Trophoblast cell (in vitro differentiated cells and primary cell): ENCODE measurements at regions not wholly inside any gene's neighbourhood (a gene's known extent, or its start where the extent isn't known, plus 50 kb on each side); places are given as distances from the start of the nearest gene placed in this dataset.

Source experiments
- DNase-seq, 2 donors: peaks; one replicate each; pipeline ENCODE4 v3.0.0-alpha.2; 2016
- H2AFZ ChIP-seq: 2 replicates; pipeline ENCODE4 v1.6.1; 2013; ENCODE audit warnings: low read length, moderate library complexity, mild to moderate bottlenecking; ENCODE audit not compliant: insufficient read depth, poor library complexity
- H2AK5ac ChIP-seq: 2 replicates; pipeline ENCODE4 v1.6.1; 2013; ENCODE audit warnings: mild to moderate bottlenecking, low read length
- H2BK120ac ChIP-seq: 2 replicates; pipeline ENCODE4 v1.6.1; 2013; ENCODE audit warnings: low read length, mild to moderate bottlenecking, moderate library complexity; ENCODE audit not compliant: insufficient read depth, poor library complexity
- H2BK12ac ChIP-seq: 2 replicates; pipeline ENCODE4 v1.6.1; 2013; ENCODE audit warnings: mild to moderate bottlenecking, low read length, moderate library complexity
- H2BK5ac ChIP-seq: 2 replicates; pipeline ENCODE4 v1.6.1; 2013; ENCODE audit warnings: low read length, low read depth, moderate library complexity, mild to moderate bottlenecking; ENCODE audit not compliant: poor library complexity
- H3K14ac ChIP-seq: 2 replicates; pipeline ENCODE4 v1.6.1; 2013; ENCODE audit warnings: mild to moderate bottlenecking, low read length
- H3K18ac ChIP-seq: 2 replicates; pipeline ENCODE4 v1.6.1; 2013; ENCODE audit warnings: mild to moderate bottlenecking, low read length
- H3K23ac ChIP-seq: 2 replicates; pipeline ENCODE4 v1.6.1; 2013; ENCODE audit warnings: low read length
- H3K27ac ChIP-seq: 2 replicates; pipeline ENCODE4 v1.5.1; 2013; ENCODE audit warnings: low read depth, mild to moderate bottlenecking, inconsistent platforms, low read length, moderate library complexity
- H3K27me3 ChIP-seq: 2 replicates; pipeline ENCODE4 v1.6.1; 2013; ENCODE audit warnings: inconsistent platforms, mild to moderate bottlenecking, low read length, moderate library complexity; ENCODE audit not compliant: insufficient read depth
- H3K36me3 ChIP-seq, 2 experiments: 1 replicate in 1 of 2; 2 replicates in 1 of 2; pipeline ENCODE4 v1.6.1; 2013; ENCODE audit warnings: low read length in 2 of 2, mild to moderate bottlenecking in 2 of 2, moderate library complexity in 1 of 2; ENCODE audit not compliant: insufficient read depth in 2 of 2, control insufficient read depth in 1 of 2
- H3K4ac ChIP-seq: 2 replicates; pipeline ENCODE4 v1.6.1; 2013; ENCODE audit warnings: low read depth, mild to moderate bottlenecking, low read length, moderate library complexity
- H3K4me1 ChIP-seq, 2 experiments: 1 replicate in 1 of 2; 2 replicates in 1 of 2; pipeline ENCODE4 v1.6.1; 2013; ENCODE audit warnings: low read length in 2 of 2, mild to moderate bottlenecking in 2 of 2, moderate library complexity in 1 of 2; ENCODE audit not compliant: insufficient read depth in 2 of 2, control insufficient read depth in 1 of 2
- H3K4me2 ChIP-seq: 2 replicates; pipeline ENCODE4 v1.6.1; 2013; ENCODE audit warnings: inconsistent platforms, mild to moderate bottlenecking, low read length, moderate library complexity
- H3K4me3 ChIP-seq: 2 replicates; pipeline ENCODE4 v1.5.1; 2013; ENCODE audit warnings: mild to moderate bottlenecking, low read depth, low read length, inconsistent platforms
- H3K79me1 ChIP-seq: one replicate; pipeline ENCODE4 v1.6.1; 2013; ENCODE audit warnings: low read length
- H3K79me2 ChIP-seq: 2 replicates; pipeline ENCODE4 v1.6.1; 2013; ENCODE audit warnings: low read length, mild to moderate bottlenecking; ENCODE audit not compliant: control insufficient read depth, insufficient read depth, poor library complexity
- H3K9ac ChIP-seq: 2 replicates; pipeline ENCODE4 v1.6.1; 2013; ENCODE audit warnings: mild to moderate bottlenecking, low read length
- H3K9me3 ChIP-seq: 2 replicates; pipeline ENCODE4 v1.6.1; 2013; ENCODE audit warnings: low read depth, mild to moderate bottlenecking, control low read depth, inconsistent platforms, low read length; ENCODE audit not compliant: insufficient read depth
- H4K12ac ChIP-seq: 2 replicates; pipeline ENCODE4 v1.6.1; 2013; ENCODE audit warnings: low read depth, mild to moderate bottlenecking, low read length, moderate library complexity
- H4K8ac ChIP-seq: 2 replicates; pipeline ENCODE4 v1.6.1; 2013; ENCODE audit warnings: low read depth, mild to moderate bottlenecking, low read length, moderate library complexity
- H4K91ac ChIP-seq: one replicate; pipeline ENCODE4 v1.6.1; 2013; ENCODE audit warnings: low read depth, mild to moderate bottlenecking, low read length, moderate library complexity
- whole genome bisulfite sequencing: extraction: QIAGEN DNeasy Blood & Tissue Kit; methylation state at CpG from one replicate; pipeline ENCODE4 v1.1.7; 2013; ENCODE audit warnings: missing lambda C conversion rate; ENCODE audit not compliant: insufficient read length, insufficient coverage; ENCODE audit errors: extremely low coverage; 5-methylcytosine and 5-hydroxymethylcytosine counted together

GRCh38 chr10:90328896-90329295, 528.9 kb downstream of the HTR7 start:
- Histone ChIP-seq H2AFZ (no peak overlapping the region), H4K12ac (no peak overlapping the region), H3K4me1 (no peaks in the 10 kb centered on the region), H3K79me2 (no peaks in the 10 kb centered on the region), H3K18ac (no peak overlapping the region), H3K4me3 (no peak overlapping the region), H3K9ac (no peak overlapping the region), H3K4ac (no peak overlapping the region), H3K9me3 (no peaks in the 10 kb centered on the region), H2BK120ac (no peak overlapping the region), H3K79me1 (no peaks in the 10 kb centered on the region), H3K4me2 (no peak overlapping the region), H3K27me3 (no peaks in the 10 kb centered on the region), H4K91ac (no peak overlapping the region), H3K36me3 (no peaks in the 10 kb centered on the region), H3K27ac (no peak overlapping the region), H2BK5ac (no peak overlapping the region), H4K8ac (no peak overlapping the region), H2AK5ac (no peak overlapping the region), H3K14ac (no peak overlapping the region), H3K23ac (no peak overlapping the region), H2BK12ac (no peak overlapping the region)
- WGBS: no CpG with 5 or more reads among the region's 1 CpG
- DNase-seq: no peak

- Histone ChIP-seq H3K4me2 (no peak overlapping the region), H3K14ac (no peak overlapping the region), H3K79me1 (no peaks in the 10 kb centered on the region), H2BK120ac (no peak overlapping the region), H3K27me3 (no peaks in the 10 kb centered on the region), H3K9me3 (no peaks in the 10 kb centered on the region), H2BK5ac (no peak overlapping the region), H2AK5ac (no peak overlapping the region), H3K4ac (no peak overlapping the region), H3K18ac (no peak overlapping the region), H3K36me3 (no peaks in the 10 kb centered on the region), H3K23ac (no peak overlapping the region), H3K4me3 (no peak overlapping the region), H4K8ac (no peak overlapping the region), H3K9ac (no peak overlapping the region), H4K91ac (no peak overlapping the region), H3K79me2 (no peaks in the 10 kb centered on the region), H2AFZ (no peak overlapping the region), H2BK12ac (no peak overlapping the region), H3K4me1 (no peaks in the 10 kb centered on the region), H3K27ac (no peak overlapping the region), H4K12ac (no peak overlapping the region)
- no peak for DNase-seq
- WGBS: no CpG with 5 or more reads among the region's 1 CpG
Observed at GRCh38 chr10:90337316-90337715, 520.5 kb downstream of the HTR7 start.

- Histone ChIP-seq H3K79me1 (no peaks in the 10 kb centered on the region), H3K36me3 (no peaks in the 10 kb centered on the region), H4K8ac (no peak overlapping the region), H3K27me3 (no peaks in the 10 kb centered on the region), H3K4me1 (no peaks in the 10 kb centered on the region), H3K4me2 (no peak overlapping the region), H4K12ac (no peak overlapping the region), H3K4ac (no peak overlapping the region), H3K9me3 (no peaks in the 10 kb centered on the region), H3K18ac (no peak overlapping the region), H3K23ac (no peak overlapping the region), H2AK5ac (no peak overlapping the region), H2AFZ (no peak overlapping the region), H3K14ac (no peak overlapping the region), H2BK120ac (no peak overlapping the region), H3K4me3 (no peak overlapping the region), H4K91ac (no peak overlapping the region), H3K9ac (no peak overlapping the region), H2BK12ac (no peak overlapping the region), H3K79me2 (no peaks in the 10 kb centered on the region), H3K27ac (no peak overlapping the region), H2BK5ac (no peak overlapping the region)
- DNase-seq: no peak
Observed at GRCh38 chr10:90342480-90342879, 515.4 kb downstream of the HTR7 start.

DNA sequence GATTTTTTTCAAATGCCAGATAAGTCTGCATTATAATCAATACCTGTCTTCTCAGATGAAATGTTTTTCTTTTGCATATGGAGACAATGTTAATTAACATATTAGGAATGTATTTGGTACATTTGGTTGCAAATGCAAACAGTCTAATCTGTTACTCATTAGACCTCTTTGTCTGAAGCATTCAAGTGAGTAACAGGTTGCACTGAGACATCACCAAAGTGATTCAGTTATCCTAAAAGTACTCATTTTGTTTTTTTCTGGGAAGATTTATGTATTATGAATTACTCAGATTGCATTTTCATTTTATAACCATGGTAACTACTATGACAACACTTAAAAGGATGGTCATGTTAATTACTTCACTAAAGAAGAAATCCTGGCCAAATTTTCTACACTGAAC, 513.6 kb downstream of the HTR7 start:
- Histone ChIP-seq H2BK12ac (no peak overlapping the region), H3K79me1 (no peaks in the 10 kb centered on the region), H3K79me2 (no peaks in the 10 kb centered on the region), H3K36me3 (no peaks in the 10 kb centered on the region), H3K23ac (no peak overlapping the region), H3K27me3 (no peaks in the 10 kb centered on the region), H2BK120ac (no peak overlapping the region), H4K12ac (no peak overlapping the region), H3K4me2 (no peak overlapping the region), H4K8ac (no peak overlapping the region), H3K4ac (no peak overlapping the region), H3K14ac (no peak overlapping the region), H3K4me3 (no peak overlapping the region), H2AK5ac (no peak overlapping the region), H3K18ac (no peak overlapping the region), H3K9ac (no peak overlapping the region), H3K27ac (no peak overlapping the region), H3K9me3 (no peaks in the 10 kb centered on the region), H4K91ac (no peak overlapping the region), H2BK5ac (no peak overlapping the region), H3K4me1 (no peaks in the 10 kb centered on the region), H2AFZ (no peak overlapping the region)
- no peak for DNase-seq

GRCh38 chr10:90347239-90347638, 510.6 kb downstream of the HTR7 start:
- no peak overlapping the region for H3K18ac ChIP-seq
- H4K91ac ChIP-seq: no peak overlapping the region
- no peaks in the 10 kb centered on the region for H3K79me2 ChIP-seq
- H3K4me2 ChIP-seq: no peak overlapping the region
- H4K12ac ChIP-seq: no peak overlapping the region
- no peaks in the 10 kb centered on the region for H3K79me1 ChIP-seq
- DNase-seq: no peak
- H3K4me1 ChIP-seq: no peaks in the 10 kb centered on the region
- no peak overlapping the region for H2BK120ac ChIP-seq
- H4K8ac ChIP-seq: no peak overlapping the region
- no peaks in the 10 kb centered on the region for H3K36me3 ChIP-seq
- WGBS: 94% methylated on average over 2 of the region's 2 CpGs
- H3K9ac ChIP-seq: no peak overlapping the region
- no peak overlapping the region for H3K4me3 ChIP-seq
- H2BK12ac ChIP-seq: no peak overlapping the region
- H2BK5ac ChIP-seq: no peak overlapping the region
- H3K9me3 ChIP-seq: no peaks in the 10 kb centered on the region
- H2AFZ ChIP-seq: no peak overlapping the region
- H3K4ac ChIP-seq: no peak overlapping the region
- no peaks in the 10 kb centered on the region for H3K27me3 ChIP-seq
- H3K14ac ChIP-seq: no peak overlapping the region
- no peak overlapping the region for H3K27ac ChIP-seq
- no peak overlapping the region for H2AK5ac ChIP-seq
- H3K23ac ChIP-seq: no peak overlapping the region
